Astrocyte of the cerebellum (primary cell): ENCODE measurements at regions not wholly inside any gene's neighbourhood (a gene's known extent, or its start where the extent isn't known, plus 50 kb on each side); places are given as distances from the start of the nearest gene placed in this dataset.
A peak's percentile ranks its signal among the peaks of the same experiment; 100 is the strongest.
"Not testable (repeated sequence)": the region's sequence is repeated elsewhere in the genome, so short reads cannot be mapped to it uniquely, and the experiment has no call there.

Source experiments
- DNase-seq: peaks from one replicate; pipeline ENCODE4 v3.0.0-alpha.2; 2011; ENCODE audit warnings: low read depth
- H3K4me3 ChIP-seq: 2 replicates; pipeline ENCODE4 v1.5.1; 2011; ENCODE audit warnings: mild to moderate bottlenecking, low read depth, low read length, moderate library complexity
- CTCF ChIP-seq: IDR thresholded peaks from 2 replicates; pipeline ENCODE4 v1.5.1; 2012; ENCODE audit warnings: low read length, low read depth, moderate library complexity, mild to moderate bottlenecking; ENCODE audit errors: missing control alignments
- in situ Hi-C: cut with HindIII; loops from 2 replicates; pipeline ENCODE4 v1.10.0; 2017; ENCODE audit warnings: low sequenced_read_pairs

- in situ Hi-C loops, H3K4me3 ChIP-seq, DNase-seq: not testable (repeated sequence)
Observed at GRCh38 chr10:15921423-15921945, 61.2 kb upstream of the MINDY3 start.

- in situ Hi-C loops = no loop called here
- TF ChIP-seq CTCF = no peak
Observed at GRCh38 chr10:15931376-15931775, 71.1 kb upstream of the MINDY3 start.

DNA sequence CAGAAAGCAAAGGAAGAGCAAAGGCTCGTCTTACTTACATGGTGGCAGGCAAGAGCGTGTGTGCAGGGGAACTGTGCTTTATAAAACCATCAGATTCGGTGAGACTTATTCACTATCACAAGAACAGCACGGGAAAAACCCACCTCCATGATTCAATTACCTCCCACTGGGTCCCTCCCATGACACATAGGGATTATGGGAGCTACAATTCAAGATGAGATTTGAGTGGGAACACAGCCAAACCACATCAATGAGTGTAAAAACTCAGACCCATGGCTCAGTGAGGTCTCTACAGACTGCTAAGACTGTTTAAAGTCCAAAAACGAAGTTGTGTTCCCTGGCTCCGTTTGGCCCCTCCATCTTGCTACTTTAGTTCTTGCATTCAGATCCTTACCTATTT lies 79.2 kb upstream of the MINDY3 start:
- H3K4me3 ChIP-seq, in situ Hi-C loops: not testable (repeated sequence)
- DNase-seq = peak; percentile 11

More at GRCh38 chr10:15931376-15931775, 71.1 kb upstream of the MINDY3 start:
- H3K4me3 ChIP-seq = no peak overlapping the region
- DNase-seq = no peak

DNA sequence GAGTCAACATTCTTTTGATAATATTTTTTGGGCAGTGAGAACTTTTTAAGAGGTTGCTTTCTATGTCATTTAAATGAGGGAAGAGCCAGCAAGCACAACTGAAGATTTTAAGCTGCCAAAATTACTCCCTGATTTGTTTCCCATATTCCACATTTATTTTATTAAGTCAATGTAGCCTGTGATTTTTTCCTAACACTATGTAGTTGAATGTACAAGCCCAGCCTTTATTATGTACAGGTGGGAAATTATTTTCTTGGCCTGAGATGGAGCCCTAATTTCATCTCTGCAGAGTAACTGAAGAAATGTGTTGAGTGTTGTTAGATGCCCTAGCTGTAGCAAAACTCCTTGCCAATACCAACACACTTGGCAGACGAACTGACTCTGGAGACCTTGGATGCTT lies 83.1 kb upstream of the MINDY3 start:
- in situ Hi-C loops = no loop called here
- no peak for DNase-seq
- TF ChIP-seq CTCF = no peak
- no peak overlapping the region for H3K4me3 ChIP-seq

GRCh38 chr10:15954188-15954587 lies 93.9 kb upstream of the MINDY3 start:
- no peak for DNase-seq
- no peak overlapping the region for H3K4me3 ChIP-seq
- no peak for TF ChIP-seq CTCF
- in situ Hi-C loops = no loop called here

DNA sequence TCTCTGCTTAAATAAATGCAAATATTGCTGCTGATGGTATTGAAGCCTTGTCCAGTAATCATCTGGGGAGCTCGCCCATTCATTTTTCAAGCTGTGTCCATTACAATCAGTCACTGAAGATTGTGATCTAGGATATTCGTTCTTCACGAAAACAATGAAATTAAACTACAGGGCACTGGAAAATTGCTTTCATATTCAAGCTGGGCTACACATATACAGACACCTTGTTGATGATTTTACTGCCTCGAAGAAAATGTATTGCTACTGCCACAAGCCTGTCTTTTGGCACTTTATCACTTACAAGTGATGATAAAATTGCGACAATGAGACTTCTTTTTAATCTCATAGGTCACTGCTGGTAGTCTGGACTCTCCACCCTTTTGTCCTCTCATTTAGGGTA lies 100.0 kb upstream of the MINDY3 start:
- in situ Hi-C loops = no loop called here
- no peak overlapping the region for H3K4me3 ChIP-seq
- TF ChIP-seq CTCF = no peak
- DNase-seq = no peak

GRCh38 chr10:15972736-15973135 lies 112.4 kb upstream of the MINDY3 start:
- H3K4me3 ChIP-seq, in situ Hi-C loops, DNase-seq: not testable (repeated sequence)

- no peak for DNase-seq
- in situ Hi-C loops = no loop called here
- no peak for TF ChIP-seq CTCF
- no peak overlapping the region for H3K4me3 ChIP-seq
Observed at GRCh38 chr10:15985690-15986089, 125.4 kb upstream of the MINDY3 start.
